T-helper 1 cell treated with Interleukin-12 subunit alpha and Interleukin-12 subunit beta and Interleukin-4 antibody, amounts not matched to agents 30 μg/mL and 1 μg/mL, for 36 hours (primary cell): ENCODE measurements at regions not wholly inside any gene's neighbourhood (a gene's known extent, or its start where the extent isn't known, plus 50 kb on each side); places are given as distances from the start of the nearest gene placed in this dataset.

ENCODE experiments used
- H3K27ac Mint-ChIP-seq: one replicate; pipeline ENCODE4 v1.8.0; 2021; ENCODE audit warnings: mild to moderate bottlenecking, mixed read lengths
- H3K27me3 Mint-ChIP-seq: one replicate; pipeline ENCODE4 v1.8.0; 2021; ENCODE audit warnings: low read depth, mixed read lengths
- H3K36me3 Mint-ChIP-seq: one replicate; pipeline ENCODE4 v1.8.0; 2021; ENCODE audit warnings: low read depth, mixed read lengths
- H3K4me1 Mint-ChIP-seq: one replicate; pipeline ENCODE4 v1.8.0; 2021; ENCODE audit warnings: low read depth, mixed read lengths
- H3K4me3 Mint-ChIP-seq: one replicate; pipeline ENCODE4 v1.8.0; 2021; ENCODE audit warnings: mild to moderate bottlenecking, moderate library complexity, mixed read lengths
- H3K9me3 Mint-ChIP-seq: one replicate; pipeline ENCODE4 v1.8.0; 2021; ENCODE audit warnings: mixed read lengths

- no peak overlapping the region for H3K27ac Mint-ChIP-seq
- no peak overlapping the region for H3K4me3 Mint-ChIP-seq
- H3K9me3 Mint-ChIP-seq: no peaks in the 10 kb centered on the region
- H3K27me3 Mint-ChIP-seq: no peaks in the 10 kb centered on the region
- no peaks in the 10 kb centered on the region for H3K36me3 Mint-ChIP-seq
- H3K4me1 Mint-ChIP-seq: no peaks in the 10 kb centered on the region
Observed at GRCh38 chr3:174598885-174599439, 260.2 kb upstream of the NAALADL2 start.

DNA sequence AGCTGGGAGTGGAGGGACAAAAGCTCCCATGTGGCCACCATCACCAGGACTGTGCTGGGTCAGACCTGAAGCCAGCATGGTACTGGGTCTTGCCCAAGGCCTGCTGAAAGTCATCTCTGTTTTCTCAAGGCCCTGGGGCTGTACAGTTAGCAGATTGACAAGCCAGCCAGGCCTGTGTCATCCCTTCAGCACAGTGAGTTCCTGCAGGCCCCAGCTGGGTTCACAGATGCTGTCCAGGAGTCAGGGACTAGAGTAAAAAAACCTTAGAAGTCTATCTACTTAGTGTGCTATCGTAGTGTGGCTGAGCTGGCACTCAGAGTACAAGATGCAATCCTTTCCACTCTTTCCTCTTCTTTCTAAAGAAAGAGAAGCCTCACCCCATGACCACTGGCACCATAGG, 246.0 kb upstream of the NAALADL2 start:
- no peaks in the 10 kb centered on the region for H3K27me3 Mint-ChIP-seq
- no peak overlapping the region for H3K27ac Mint-ChIP-seq
- no peak overlapping the region for H3K4me3 Mint-ChIP-seq
- H3K36me3 Mint-ChIP-seq: no peaks in the 10 kb centered on the region
- H3K4me1 Mint-ChIP-seq: no peaks in the 10 kb centered on the region
- peaks cover 10% of the 10 kb centered on the region for H3K9me3 Mint-ChIP-seq

DNA sequence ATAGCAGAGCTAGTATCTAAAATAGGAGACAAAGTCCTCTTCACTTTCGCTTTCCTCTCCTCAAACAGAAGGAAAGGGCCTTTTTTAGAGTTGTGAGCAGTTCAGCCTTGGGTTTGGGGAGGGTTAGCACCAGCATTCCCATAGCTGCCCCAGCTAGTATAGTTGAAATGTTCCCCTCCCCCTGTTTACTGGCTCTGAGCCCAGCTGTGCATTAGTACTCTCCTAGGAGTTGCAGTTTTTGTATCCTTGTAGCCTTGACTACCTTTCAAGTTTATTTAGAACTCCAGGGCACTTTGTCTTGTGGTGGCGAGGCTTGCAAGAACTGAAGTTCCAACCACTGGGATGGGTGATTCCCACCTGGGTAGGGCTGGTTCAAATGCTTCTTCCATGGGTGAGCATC, 245.1 kb upstream of the NAALADL2 start:
- H3K4me3 Mint-ChIP-seq: no peak overlapping the region

DNA sequence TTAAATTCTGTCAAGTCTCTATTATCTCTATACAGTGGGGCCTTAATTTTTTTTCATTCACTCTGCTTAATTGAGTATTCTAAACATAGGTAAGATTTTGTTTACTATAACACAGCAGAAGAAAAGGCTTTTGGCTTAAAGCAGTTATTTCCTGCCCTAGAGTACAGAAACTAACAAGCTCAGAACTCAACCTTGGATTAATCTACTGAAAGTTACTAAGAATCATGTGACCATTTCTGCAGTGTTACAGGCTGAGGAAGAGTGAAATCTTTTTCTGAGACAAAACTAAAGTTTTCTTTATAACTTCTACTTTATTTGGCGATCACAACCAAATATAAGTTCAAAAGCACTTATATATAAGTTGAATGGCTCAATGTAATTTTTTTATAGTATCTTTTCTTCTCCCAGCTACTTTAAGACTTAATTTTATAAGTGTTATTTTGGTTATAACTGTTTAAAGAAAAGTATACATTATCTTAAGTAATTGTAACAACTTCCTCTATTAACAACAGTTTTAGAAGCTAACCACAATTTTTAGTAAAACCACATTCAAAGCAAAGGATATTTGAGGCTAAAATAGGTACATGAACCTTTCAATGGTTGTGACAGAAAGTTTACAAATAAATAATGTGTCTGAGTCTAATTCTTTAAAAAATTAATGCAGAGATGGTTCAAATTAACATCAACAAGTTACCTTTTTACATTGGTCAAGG, 240.6 kb upstream of the NAALADL2 start:
- H3K9me3 Mint-ChIP-seq: no peaks in the 10 kb centered on the region
- no peaks in the 10 kb centered on the region for H3K27me3 Mint-ChIP-seq
- no peak overlapping the region for H3K4me3 Mint-ChIP-seq
- no peaks in the 10 kb centered on the region for H3K4me1 Mint-ChIP-seq
- no peaks in the 10 kb centered on the region for H3K36me3 Mint-ChIP-seq
- no peak overlapping the region for H3K27ac Mint-ChIP-seq

More for the DNA sequence above, 245.1 kb upstream of the NAALADL2 start:
- Mint-ChIP-seq H3K4me1 (no peaks in the 10 kb centered on the region), H3K27me3 (no peaks in the 10 kb centered on the region), H3K9me3 (peaks cover 10% of the 10 kb centered on the region), H3K36me3 (no peaks in the 10 kb centered on the region), H3K27ac (no peak overlapping the region)

- Mint-ChIP-seq H3K4me1 (no peaks in the 10 kb centered on the region), H3K9me3 (no peaks in the 10 kb centered on the region), H3K27me3 (no peaks in the 10 kb centered on the region)
Observed at GRCh38 chr3:174619239-174619638, 239.9 kb upstream of the NAALADL2 start.

GRCh38 chr3:174620138-174620537, 239.0 kb upstream of the NAALADL2 start:
- Mint-ChIP-seq H3K4me1 (no peaks in the 10 kb centered on the region), H3K27me3 (no peaks in the 10 kb centered on the region), H3K4me3 (no peak overlapping the region), H3K9me3 (no peaks in the 10 kb centered on the region), H3K27ac (no peak overlapping the region), H3K36me3 (no peaks in the 10 kb centered on the region)

More at GRCh38 chr3:174619239-174619638, 239.9 kb upstream of the NAALADL2 start:
- Mint-ChIP-seq H3K4me3 (no peak overlapping the region), H3K36me3 (no peaks in the 10 kb centered on the region), H3K27ac (no peak overlapping the region)

- no peak overlapping the region for H3K27ac Mint-ChIP-seq
- H3K27me3 Mint-ChIP-seq: no peaks in the 10 kb centered on the region
- H3K36me3 Mint-ChIP-seq: no peaks in the 10 kb centered on the region
- no peaks in the 10 kb centered on the region for H3K4me1 Mint-ChIP-seq
- H3K4me3 Mint-ChIP-seq: no peak overlapping the region
- no peaks in the 10 kb centered on the region for H3K9me3 Mint-ChIP-seq
Observed at GRCh38 chr3:174620855-174621472, 238.2 kb upstream of the NAALADL2 start.

GRCh38 chr3:174633342-174633741, 225.8 kb upstream of the NAALADL2 start:
- no peaks in the 10 kb centered on the region for H3K27me3 Mint-ChIP-seq
- no peaks in the 10 kb centered on the region for H3K4me1 Mint-ChIP-seq
- H3K9me3 Mint-ChIP-seq: no peaks in the 10 kb centered on the region
- no peaks in the 10 kb centered on the region for H3K36me3 Mint-ChIP-seq
- no peak overlapping the region for H3K27ac Mint-ChIP-seq
- no peak overlapping the region for H3K4me3 Mint-ChIP-seq

GRCh38 chr3:174636451-174636850, 222.7 kb upstream of the NAALADL2 start:
- Mint-ChIP-seq H3K36me3 (no peaks in the 10 kb centered on the region), H3K4me3 (no peak overlapping the region), H3K27ac (no peak overlapping the region), H3K9me3 (no peaks in the 10 kb centered on the region), H3K27me3 (no peaks in the 10 kb centered on the region), H3K4me1 (no peaks in the 10 kb centered on the region)

DNA sequence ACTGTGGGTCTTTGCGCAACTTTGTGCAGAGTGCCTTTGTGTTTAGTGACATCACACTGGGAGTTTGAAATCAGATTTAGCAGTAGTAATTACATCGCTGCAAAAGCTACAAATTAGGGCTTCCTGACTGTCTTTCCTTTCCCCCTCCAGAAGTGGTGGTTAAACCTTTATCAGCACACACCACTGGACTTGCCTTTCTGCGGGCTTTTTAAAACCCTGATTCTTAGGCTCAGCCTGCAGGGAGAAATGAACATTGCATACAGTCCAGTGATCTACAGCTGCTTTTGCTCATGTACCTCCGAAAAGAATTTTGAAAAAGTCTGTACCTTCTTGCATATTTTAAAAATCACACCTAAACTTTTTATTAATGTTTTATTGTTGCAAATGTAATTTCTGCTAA, 219.7 kb upstream of the NAALADL2 start:
- H3K27ac Mint-ChIP-seq: no peak overlapping the region
- no peak overlapping the region for H3K4me3 Mint-ChIP-seq
- H3K36me3 Mint-ChIP-seq: no peaks in the 10 kb centered on the region
- H3K27me3 Mint-ChIP-seq: no peaks in the 10 kb centered on the region
- no peaks in the 10 kb centered on the region for H3K9me3 Mint-ChIP-seq
- no peaks in the 10 kb centered on the region for H3K4me1 Mint-ChIP-seq

- H3K27ac Mint-ChIP-seq: no peak overlapping the region
- H3K4me1 Mint-ChIP-seq: no peaks in the 10 kb centered on the region
- no peaks in the 10 kb centered on the region for H3K9me3 Mint-ChIP-seq
- no peak overlapping the region for H3K4me3 Mint-ChIP-seq
- H3K27me3 Mint-ChIP-seq: no peaks in the 10 kb centered on the region
- no peaks in the 10 kb centered on the region for H3K36me3 Mint-ChIP-seq
Observed at GRCh38 chr3:174639970-174640369, 219.2 kb upstream of the NAALADL2 start.

DNA sequence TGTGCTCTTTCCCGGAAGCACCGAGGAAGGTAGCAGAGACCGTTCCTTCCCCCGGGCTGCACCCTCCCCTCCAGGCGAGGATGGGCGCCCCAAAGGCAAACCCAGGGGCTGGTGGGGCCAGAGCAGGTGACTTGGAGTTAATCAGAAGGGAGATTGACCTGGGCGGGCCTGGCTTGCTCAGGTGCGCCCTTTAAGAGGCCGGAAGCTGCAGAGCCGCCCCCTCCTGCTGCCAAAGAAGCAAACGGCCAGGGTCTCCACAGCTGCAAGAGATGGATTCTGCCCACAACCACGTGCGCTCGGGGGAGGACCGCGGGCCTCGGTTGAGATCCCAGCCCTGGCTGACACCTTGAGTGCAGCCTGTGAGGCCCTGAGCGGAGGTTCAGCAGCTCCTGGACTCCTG, 218.2 kb upstream of the NAALADL2 start:
- no peaks in the 10 kb centered on the region for H3K4me1 Mint-ChIP-seq
- H3K4me3 Mint-ChIP-seq: no peak overlapping the region

DNA sequence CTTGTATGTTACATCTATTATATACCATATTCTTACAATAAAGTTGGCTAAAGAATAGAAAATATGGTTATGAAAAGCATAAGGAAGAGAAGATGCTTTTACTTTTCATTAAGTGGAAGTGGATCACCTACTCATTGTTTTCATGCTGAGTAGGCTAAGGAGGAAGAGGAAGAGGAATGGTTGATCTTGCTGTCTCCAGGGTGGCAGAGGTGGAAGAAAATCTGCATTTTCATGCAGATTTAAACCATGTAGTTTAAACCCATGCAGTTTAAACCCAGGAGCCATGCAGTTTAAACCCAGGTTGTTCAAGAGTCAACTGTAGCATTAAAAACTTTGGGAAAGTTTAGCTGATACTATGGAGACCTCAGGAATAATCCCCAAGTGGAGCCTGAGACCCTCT, 214.8 kb upstream of the NAALADL2 start:
- H3K27ac Mint-ChIP-seq: no peak overlapping the region
- H3K36me3 Mint-ChIP-seq: no peaks in the 10 kb centered on the region
- no peak overlapping the region for H3K4me3 Mint-ChIP-seq
- no peaks in the 10 kb centered on the region for H3K4me1 Mint-ChIP-seq
- H3K9me3 Mint-ChIP-seq: no peaks in the 10 kb centered on the region
- no peaks in the 10 kb centered on the region for H3K27me3 Mint-ChIP-seq

More for the DNA sequence above, 218.2 kb upstream of the NAALADL2 start:
- H3K9me3 Mint-ChIP-seq: no peaks in the 10 kb centered on the region
- no peak overlapping the region for H3K27ac Mint-ChIP-seq
- no peaks in the 10 kb centered on the region for H3K36me3 Mint-ChIP-seq
- no peaks in the 10 kb centered on the region for H3K27me3 Mint-ChIP-seq

DNA sequence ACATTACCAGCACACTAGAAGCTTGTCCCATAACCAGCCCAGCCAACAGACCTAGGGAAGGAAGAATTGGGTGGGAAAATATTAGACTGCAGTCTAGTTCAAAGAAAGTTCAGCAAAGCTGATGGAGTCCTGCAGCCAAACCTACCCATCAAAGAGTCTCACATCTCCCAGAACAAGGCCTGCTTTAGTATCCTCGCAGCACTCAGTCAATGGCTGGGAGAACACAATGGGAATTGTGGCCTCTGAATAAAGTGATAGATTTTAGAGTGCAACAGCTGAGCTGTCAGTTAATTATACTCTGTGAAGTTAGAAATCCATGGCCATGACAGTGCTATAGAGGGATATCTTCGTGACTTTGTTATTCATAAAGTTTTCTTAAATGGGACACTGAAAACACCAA, 207.2 kb upstream of the NAALADL2 start:
- Mint-ChIP-seq H3K36me3 (no peaks in the 10 kb centered on the region), H3K9me3 (no peaks in the 10 kb centered on the region), H3K4me3 (no peak overlapping the region), H3K27ac (no peak overlapping the region), H3K27me3 (no peaks in the 10 kb centered on the region), H3K4me1 (no peaks in the 10 kb centered on the region)

DNA sequence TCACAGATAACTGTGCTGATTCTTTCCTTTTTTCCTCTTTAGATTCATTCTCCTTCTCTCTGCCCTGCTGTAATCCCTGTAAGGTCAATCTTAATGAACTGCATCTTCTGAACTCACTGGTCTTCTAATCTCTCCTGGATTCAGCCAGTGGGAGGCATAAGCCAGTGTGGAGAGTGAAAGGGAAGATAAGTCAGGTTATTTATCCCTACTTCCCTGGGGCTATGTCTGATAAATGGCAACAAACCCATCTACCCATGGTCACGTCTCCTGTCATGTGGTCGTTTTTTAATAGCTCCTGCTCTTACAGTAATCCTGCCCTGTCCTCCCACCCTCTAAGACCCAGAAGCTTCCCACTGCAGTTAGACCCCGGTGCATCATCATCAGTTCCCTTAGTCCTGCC, 199.6 kb upstream of the NAALADL2 start:
- Mint-ChIP-seq H3K27ac (no peak overlapping the region), H3K27me3 (no peaks in the 10 kb centered on the region), H3K9me3 (no peaks in the 10 kb centered on the region), H3K4me1 (no peaks in the 10 kb centered on the region), H3K4me3 (no peak overlapping the region), H3K36me3 (no peaks in the 10 kb centered on the region)
